Femur (tissue), 1 donor: ENCODE measurements at regions not wholly inside any gene's neighbourhood (a gene's known extent, or its start where the extent isn't known, plus 50 kb on each side); places are given as distances from the start of the nearest gene placed in this dataset.

Source experiments
- DNase-seq: peaks from one replicate; pipeline ENCODE4 v3.0.0-alpha.2; 2017

DNA sequence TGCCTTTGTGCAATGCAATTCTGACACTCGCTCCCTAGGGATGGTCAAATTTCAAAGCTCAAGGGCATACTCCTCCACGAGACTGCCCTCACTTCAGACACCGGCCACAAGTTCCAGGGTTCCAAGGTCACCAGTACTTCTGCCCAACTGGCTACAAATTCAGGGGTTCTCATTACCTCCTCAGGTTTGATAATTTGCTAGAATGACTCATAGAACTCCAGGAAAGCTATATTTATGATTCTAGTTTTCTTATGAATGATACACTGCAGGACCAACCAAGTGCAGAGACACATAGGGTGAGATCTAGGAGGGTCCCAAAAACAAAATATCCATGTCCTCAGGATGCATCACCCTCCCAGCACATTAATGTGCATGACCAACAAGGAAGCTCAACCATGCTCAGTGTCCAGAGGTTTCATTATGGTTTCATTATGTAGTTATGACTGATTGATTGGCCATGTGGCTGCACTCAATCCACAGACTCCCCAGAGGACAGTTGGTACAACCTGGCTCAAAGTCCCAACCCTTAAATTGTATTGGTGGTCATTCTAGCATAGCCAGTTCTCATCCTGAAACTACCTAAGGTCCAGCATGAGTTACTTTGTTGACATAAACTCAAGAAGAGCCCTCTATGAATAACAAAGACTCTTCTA, 170.4 kb upstream of the LRRN1 start:
- DNase-seq, result no peak

DNA sequence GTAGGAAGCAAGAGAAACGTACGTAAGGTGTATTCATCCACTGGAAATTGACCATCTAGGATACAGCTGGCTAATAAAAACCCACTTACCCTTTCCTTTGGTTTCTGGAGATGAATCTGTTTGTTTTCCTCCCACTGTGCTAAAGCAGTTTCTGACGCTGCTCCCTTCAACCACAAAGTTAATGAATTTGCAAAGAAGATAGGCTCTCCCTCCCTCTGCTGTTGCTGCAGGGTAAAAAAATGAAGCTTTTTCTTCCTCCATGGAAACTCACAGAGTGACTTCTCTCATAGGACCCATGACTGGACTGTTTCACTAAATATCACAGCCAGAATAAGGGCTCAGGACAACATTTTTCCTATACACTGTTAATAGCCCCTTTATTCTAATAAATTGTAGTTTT, 172.1 kb upstream of the LRRN1 start:
- no peak for DNase-seq

DNA sequence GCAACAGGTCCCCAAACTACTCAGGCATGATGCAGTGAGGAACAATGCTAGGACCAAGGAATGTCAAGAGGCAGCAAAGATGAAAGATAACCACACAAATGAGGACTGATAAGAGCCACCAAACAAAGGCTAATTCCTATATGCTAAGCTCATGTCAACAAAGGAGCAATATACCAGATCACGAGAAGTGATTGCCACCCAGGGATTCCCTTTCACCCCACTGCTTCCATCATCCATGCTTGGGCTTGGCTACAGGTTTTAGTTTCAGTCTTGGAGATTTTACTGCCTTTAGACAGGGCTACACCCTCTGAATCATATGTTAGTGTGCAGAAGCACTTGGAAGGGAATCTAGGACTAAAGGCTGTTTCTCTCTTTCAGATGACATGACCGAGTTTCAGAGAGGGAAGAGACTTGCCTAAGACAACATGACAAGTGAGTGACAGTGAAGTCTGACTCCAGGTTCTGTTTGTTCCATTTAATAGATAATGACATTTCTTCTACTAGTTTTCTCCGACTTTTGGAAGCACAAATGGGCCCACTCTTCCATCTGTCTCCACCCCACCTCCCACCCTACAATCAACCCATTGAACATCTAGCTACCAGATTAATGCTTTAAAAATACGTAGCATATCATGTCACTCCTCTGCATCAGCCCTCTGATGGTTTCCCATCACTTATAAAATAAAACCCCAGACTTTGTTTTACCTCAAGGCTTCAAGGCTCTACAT, 173.5 kb upstream of the LRRN1 start:
- DNase-seq, result no peak

- DNase-seq, result no peak
Measured at GRCh38 chr3:3619815-3620214, 179.4 kb upstream of the LRRN1 start.

DNA sequence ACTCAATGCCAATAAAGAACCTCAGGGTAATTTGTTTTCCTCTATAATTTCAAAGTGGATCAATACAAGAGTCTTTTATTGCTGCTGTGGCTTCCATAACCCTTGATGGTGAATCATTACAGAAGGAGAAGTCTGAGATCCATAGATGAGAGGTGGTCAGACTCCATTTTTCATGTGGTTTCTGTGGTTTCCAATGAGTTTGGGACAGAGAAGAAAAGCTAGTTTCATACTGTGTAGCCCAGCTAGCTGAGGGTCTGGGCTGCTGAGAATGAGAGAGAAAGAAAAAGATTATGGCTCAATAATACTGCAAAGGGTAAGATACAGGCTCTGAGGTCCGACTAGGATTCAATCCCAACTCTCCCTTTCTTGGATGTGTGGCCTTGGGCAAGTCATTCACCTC, 180.6 kb upstream of the LRRN1 start:
- DNase-seq, result no peak

DNA sequence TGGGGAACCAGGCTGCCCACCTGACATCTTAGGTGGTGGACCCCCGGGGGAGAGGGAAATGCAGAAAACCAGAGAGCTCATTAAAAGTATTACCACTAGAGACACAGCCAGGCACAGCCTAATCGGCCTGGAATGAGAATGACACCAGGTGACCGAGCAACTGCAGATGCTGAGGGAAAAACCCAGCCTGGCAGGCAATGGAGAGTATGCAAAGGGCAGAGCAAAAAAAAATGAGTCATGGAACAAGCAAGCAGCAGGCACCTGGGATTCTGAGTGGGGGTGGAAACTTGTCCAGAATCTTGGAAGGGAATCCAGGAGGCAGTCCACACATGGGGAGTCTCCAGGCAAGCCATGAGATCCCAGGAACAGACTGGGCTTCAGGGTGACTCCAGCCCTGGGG, 183.7 kb upstream of the LRRN1 start:
- no peak for DNase-seq

- no peak for DNase-seq
Measured at GRCh38 chr3:3610581-3611298, 188.5 kb upstream of the LRRN1 start.

- no peak for DNase-seq
Measured at GRCh38 chr3:3606321-3606720, 192.9 kb upstream of the LRRN1 start.

DNA sequence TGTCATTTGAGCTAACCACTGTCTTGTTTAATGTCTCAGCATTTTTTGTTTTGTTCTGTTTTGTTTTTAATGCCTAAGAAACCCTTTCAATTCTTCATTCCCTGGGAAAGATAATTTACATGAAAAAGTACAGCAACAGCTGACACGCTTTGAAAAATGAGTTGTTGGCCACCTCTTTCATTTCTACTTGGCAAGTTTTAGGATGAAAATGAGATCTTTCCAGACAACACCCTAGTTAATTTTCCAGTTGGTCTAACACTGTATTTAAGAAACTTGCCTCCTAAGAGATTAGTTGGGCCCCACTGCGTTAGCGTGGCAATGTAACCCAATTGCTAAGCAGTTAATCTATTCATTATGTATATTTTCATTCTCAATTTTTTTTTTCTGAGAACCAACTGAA, 194.0 kb upstream of the LRRN1 start:
- DNase-seq, result no peak

- no peak for DNase-seq
Measured at GRCh38 chr3:3603351-3603750, 195.9 kb upstream of the LRRN1 start.

DNA sequence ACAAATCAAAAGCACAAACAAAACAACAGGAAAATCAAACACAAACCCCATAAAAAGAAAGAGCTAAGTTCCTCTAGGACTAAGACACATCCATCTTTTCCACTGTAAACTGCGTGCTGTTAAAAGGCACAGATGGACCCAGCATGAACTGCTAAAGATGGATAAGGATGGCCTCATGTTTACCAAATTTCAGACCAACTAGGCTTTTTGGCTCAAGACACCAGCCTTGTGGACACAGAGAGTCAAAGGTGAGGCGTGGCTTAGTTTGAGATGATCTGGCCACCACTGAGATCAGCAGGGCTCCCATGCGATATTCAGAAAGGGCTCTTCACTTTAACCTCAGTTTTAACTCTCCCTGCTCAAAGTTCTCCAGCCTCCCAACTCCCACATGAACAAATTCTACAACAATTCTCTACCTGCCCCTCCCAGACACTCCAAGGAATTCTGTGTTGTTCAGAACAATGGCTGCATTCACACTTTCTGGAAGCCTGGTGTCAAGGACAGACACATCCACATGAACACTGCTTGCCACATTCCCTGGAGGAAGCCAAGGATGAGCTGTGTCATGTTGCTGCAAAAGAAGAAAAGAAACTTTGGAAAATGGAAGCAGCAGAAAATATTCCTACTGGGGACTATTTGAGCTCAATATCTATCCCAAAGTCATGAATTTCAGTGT, 198.4 kb upstream of the LRRN1 start:
- DNase-seq, result no peak

DNA sequence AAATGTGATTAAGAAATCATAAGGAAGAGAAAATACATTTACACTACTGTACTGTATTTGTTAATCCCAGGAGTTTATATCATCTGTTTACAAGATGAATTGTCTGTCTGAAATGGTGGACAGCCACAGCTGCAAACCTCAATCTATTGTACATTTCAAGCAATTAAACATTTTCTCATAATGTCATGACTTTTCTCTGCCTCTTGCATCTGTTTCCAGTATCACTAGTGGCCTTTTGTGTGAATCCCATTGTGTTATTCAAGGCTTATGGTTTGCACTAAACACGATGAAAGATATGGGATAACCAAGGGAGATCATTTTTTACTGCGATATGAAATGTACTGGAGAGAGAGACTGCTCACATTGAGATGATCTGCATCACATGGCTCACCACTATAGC, 200.2 kb upstream of the LRRN1 start:
- no peak for DNase-seq

- no peak for DNase-seq
Measured at GRCh38 chr3:3594986-3595385, 204.2 kb upstream of the LRRN1 start.

DNA sequence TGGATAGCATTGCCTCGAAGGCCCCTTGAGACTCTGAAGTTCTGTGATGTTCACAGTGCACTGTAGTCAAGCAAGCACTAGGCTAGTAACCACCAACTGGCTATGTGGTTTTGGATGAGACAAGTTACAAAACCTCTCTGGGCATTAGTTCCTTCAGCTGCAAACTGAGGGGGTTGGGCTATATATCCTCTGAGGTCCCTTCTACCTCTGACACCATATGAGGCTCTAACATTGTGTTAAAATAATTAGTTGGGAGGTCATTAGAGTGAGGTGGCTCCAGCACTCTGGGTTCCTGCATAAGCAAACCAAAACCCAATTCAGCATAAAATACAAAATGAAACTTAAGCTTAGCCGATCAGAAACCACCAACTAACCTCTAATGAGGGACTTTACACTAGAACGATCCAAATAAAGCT, 209.5 kb upstream of the LRRN1 start:
- DNase-seq, result peak; percentile 25

DNA sequence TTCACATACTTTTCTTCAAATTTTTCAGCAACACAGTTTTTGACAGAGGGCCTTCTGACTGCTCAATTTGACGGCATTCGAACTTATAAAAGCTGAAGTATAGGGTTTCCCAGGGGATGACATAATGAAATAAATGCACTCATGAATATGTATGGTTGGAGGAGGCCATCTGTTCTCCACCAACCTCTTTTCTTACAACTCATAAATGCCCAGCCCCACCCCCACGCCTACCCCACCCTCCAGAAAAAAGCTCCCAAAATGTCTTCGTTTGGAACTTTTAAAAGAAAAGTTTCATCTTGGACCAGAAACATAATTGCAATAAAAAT, 211.6 kb upstream of the LRRN1 start:
- no peak for DNase-seq

DNA sequence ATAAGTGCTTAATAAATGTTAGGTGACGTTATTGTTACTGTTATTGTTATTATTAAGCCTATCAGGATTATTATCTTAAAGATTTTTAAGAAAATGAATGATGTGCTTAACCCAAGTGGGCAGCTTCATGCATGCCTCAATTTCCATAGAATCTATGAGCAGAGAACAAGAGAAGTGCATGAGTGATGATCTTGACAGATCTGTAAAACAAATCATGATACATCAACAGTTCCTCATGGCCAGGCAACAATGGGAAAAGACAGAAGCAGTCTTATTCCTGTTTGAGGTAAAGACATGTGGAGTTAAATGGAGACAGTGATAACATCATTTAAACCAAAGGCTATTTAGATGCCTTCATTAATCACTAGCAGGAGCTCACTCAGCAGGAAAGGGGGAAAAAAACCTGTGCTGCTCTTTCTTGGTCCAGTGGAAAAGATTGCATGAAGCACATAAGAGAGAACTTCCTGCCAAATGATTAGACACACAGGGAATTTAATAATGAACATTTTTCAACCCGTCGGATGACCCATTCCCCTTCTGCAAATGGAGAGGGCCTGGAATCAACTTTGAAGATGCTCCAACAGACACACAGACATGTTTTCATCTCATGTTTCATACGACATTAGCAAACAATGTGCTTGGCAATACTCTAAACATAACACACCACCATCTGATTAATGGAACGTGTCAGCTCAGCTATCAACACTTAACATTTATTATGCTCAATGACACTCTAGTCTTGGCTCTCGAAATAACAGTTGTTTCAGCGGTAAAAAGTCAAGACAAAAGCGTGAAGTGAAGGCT, 212.2 kb upstream of the LRRN1 start:
- no peak for DNase-seq

DNA sequence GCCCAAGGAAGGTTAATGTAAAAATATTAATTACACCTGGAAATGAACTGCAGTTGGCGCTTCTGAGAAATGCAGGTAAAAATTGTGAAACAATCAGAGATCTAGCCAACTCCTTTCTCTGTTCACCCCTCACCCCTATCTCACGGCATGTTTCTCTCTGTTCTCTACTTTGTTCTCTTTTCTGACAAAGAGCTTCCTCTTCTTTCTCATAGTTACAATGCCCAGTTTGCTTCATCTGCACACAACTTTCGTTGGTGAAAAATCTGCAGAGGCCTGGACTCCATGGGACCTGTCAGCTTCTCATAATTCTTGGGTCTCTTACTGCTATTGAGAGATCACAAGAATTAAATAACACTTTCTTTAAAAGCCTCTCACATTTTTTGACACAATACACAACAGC, 212.9 kb upstream of the LRRN1 start:
- no peak for DNase-seq

DNA sequence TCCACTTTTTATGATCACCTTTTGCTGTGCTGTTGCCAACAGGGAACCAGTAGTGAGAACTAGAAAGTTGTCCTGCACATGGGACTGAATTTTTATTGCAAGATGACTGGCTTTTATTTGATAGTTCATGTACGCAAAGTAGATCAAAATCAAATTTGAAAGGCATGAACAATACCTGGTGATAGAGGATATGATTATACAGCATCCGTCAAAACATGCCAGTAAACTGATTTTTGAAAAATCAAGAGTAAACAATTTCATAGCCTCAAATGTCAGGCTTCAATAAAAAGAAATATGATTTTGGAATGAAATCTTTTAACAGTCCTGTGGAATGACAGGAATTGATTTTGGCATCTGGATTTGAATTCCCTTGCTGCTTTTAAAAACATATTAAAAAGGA, 219.6 kb upstream of the LRRN1 start:
- DNase-seq, result no peak

- no peak for DNase-seq
Measured at GRCh38 chr3:3578718-3579117, 220.5 kb upstream of the LRRN1 start.

- no peak for DNase-seq
Measured at GRCh38 chr3:3577823-3578222, 221.4 kb upstream of the LRRN1 start.

GRCh38 chr3:3573341-3573740, 225.9 kb upstream of the LRRN1 start:
- DNase-seq, result no peak

DNA sequence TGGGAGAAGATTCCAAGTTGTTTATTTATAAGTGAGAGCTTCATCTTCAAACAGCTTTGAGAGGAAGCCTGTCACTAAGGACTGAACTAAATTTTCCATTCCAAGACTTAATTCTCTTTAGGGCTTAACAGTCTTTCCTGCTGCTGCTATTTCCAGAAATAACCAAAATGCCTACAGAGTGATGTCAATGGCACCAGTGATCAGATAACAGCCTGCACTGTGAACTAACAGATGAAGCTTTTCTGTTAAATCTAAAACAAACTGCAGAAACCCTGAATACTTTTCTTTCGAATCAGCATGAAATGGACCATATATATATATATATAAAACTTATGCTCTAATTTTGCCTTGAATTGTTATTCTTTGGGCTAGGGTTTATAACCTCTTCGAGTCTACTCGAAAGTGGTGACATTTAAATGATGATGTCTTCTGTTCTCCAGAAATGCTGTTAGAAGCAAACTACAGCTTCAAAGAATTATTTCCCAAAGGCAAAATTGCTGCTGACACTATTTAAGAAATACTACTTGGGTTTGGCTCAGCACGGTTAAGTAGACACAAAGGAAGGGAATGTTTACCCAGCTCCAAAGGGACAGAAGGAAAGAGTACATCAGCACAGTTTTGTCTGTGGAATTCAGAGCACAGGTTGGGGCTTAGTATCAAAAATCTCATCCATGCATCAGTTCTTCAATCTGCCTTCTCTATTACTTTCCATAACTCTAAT, 238.5 kb upstream of the LRRN1 start:
- no peak for DNase-seq
